ENCODE measurements at regions not wholly inside any gene's neighbourhood (a gene's known extent, or its start where the extent isn't known, plus 50 kb on each side); places are given as distances from the start of the nearest gene placed in this dataset.
A peak's percentile ranks its signal among the peaks of the same experiment; 100 is the strongest.

- no peak for DNase-seq (ENCODE audit: low read depth)
- H3K4me3 ChIP-seq (ENCODE audit: low read depth, low read length) = no peak overlapping the region
- no peak for TF ChIP-seq CTCF (IDR thresholded peaks at IDR 0.05; ENCODE audit: insufficient read depth, low read depth, low read length)
Observed at GRCh38 chr19:32010071-32010470, 335.3 kb upstream of the ZNF507 start.

GRCh38 chr19:32012206-32012605 lies 333.2 kb upstream of the ZNF507 start:
- DNase-seq (ENCODE audit: low read depth) = no peak
- no peak for TF ChIP-seq CTCF (IDR thresholded peaks at IDR 0.05; ENCODE audit: insufficient read depth, low read depth, low read length)
- no peak overlapping the region for H3K4me3 ChIP-seq (ENCODE audit: low read depth, low read length)

GRCh38 chr19:32012886-32013631 lies 332.4 kb upstream of the ZNF507 start:
- DNase-seq (ENCODE audit: low read depth) = no peak
- H3K4me3 ChIP-seq (ENCODE audit: low read depth, low read length) = no peak overlapping the region
- TF ChIP-seq CTCF (IDR thresholded peaks at IDR 0.05; ENCODE audit: insufficient read depth, low read depth, low read length) = no peak

- TF ChIP-seq CTCF (IDR thresholded peaks at IDR 0.05; ENCODE audit: insufficient read depth, low read depth, low read length) = no peak
- H3K4me3 ChIP-seq (ENCODE audit: low read depth, low read length) = no peak overlapping the region
- DNase-seq (ENCODE audit: low read depth) = no peak
Observed at GRCh38 chr19:32017176-32017953, 328.0 kb upstream of the ZNF507 start.

GRCh38 chr19:32018014-32018413 lies 327.4 kb upstream of the ZNF507 start:
- no peak for TF ChIP-seq CTCF (IDR thresholded peaks at IDR 0.05; ENCODE audit: insufficient read depth, low read depth, low read length)
- no peak overlapping the region for H3K4me3 ChIP-seq (ENCODE audit: low read depth, low read length)
- peak; percentile 2 for DNase-seq (ENCODE audit: low read depth)

GRCh38 chr19:32020538-32020937 lies 324.9 kb upstream of the ZNF507 start:
- TF ChIP-seq CTCF (IDR thresholded peaks at IDR 0.05; ENCODE audit: insufficient read depth, low read depth, low read length) = no peak
- no peak for DNase-seq (ENCODE audit: low read depth)
- no peak overlapping the region for H3K4me3 ChIP-seq (ENCODE audit: low read depth, low read length)
